ENCODE measurements at regions not wholly inside any gene's neighbourhood (a gene's known extent, or its start where the extent isn't known, plus 50 kb on each side); places are given as distances from the start of the nearest gene placed in this dataset.

DNA sequence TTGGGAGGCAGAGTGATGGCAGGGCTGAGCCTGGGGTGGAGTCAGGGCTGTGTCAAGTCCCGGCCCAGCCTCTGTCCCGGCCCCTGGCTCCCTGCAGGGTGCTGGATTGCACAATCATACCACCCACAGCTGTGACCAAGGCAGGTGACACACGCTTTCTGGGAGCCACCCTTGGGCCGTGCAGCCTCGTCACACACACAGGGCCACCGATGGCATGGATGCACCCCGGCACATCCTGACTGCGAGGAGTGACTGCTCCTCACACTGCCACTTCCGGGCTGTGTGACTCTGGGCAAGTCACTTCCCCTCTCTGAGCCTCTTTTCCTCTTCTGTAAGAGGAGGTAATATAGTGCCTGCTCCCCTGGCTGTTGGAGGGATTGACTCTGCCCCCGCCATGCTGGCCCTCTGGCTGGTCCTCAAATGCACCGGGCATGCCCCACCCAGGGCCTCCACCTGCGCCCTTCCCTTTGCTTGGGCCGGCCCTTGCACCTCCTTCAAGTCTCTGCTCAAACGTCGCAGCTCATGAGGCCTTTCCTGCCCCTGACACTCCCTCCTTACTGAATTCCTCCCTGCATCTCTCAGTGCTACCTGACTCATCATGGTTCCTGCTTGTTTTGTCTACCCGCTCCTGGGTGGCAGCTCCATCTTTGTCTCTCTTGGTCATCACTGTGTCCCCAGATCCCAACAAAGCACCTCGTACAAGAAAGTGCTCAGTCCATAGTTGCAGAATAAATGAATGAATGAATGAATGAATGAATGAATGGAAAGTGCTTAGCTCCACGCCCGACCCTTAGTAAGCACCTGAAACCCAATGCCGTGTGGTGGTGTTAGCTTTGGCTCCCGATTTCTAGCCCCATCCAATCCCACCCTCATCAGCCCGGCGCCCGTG lies 93.5 kb downstream of the CEBPB start:
- TF ChIP-seq POLR2A (IDR thresholded peaks at IDR 0.05) = peak in 1 of 4 donors; percentile 27
- TF ChIP-seq, protein P1, sequence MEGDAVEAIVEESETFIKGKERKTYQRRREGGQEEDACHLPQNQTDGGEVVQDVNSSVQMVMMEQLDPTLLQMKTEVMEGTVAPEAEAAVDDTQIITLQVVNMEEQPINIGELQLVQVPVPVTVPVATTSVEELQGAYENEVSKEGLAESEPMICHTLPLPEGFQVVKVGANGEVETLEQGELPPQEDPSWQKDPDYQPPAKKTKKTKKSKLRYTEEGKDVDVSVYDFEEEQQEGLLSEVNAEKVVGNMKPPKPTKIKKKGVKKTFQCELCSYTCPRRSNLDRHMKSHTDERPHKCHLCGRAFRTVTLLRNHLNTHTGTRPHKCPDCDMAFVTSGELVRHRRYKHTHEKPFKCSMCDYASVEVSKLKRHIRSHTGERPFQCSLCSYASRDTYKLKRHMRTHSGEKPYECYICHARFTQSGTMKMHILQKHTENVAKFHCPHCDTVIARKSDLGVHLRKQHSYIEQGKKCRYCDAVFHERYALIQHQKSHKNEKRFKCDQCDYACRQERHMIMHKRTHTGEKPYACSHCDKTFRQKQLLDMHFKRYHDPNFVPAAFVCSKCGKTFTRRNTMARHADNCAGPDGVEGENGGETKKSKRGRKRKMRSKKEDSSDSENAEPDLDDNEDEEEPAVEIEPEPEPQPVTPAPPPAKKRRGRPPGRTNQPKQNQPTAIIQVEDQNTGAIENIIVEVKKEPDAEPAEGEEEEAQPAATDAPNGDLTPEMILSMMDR (IDR thresholded peaks at IDR 0.05) = no peak
